ENCODE measurements at regions not wholly inside any gene's neighbourhood (a gene's known extent, or its start where the extent isn't known, plus 50 kb on each side); places are given as distances from the start of the nearest gene placed in this dataset.
A peak's percentile ranks its signal among the peaks of the same experiment; 100 is the strongest.

DNA sequence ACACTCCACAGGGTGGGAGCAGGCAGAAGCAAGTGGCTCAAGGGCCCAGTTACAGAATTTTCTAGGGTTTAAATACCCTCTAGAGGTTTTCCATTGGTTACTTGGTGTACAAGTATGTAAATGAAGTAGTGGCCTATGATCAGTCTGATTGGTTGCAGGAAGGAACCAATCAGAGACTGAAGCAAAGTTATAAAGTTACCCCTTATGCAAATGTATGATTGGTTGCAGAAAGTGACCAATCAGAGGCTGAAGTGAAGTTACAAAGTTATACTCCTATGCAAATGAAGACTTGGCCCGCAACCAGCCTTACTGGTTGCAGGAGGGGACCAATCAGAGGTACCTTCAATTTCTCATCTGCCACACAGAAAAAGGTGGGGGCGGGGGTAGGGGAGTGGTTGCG lies 154.6 kb downstream of the INO80D start:
- no peak overlapping the region for H3K4me3 Mint-ChIP-seq
- no peaks in the 10 kb centered on the region for H3K9me3 Mint-ChIP-seq
- peaks cover 21% of the 10 kb centered on the region for H3K4me1 Mint-ChIP-seq
- Histone ChIP-seq H4K20me1 (replicated peaks; ENCODE audit: insufficient read depth) (no peaks in the 10 kb centered on the region), H3K9me2 (ENCODE audit: insufficient read depth) (0 out of 2 replicates have a peak, but pooled peaks cover 8% of the 10 kb centered on the region), H3K27ac (ENCODE audit: low read depth) (no peak overlapping the region), H3K79me2 (replicated peaks; ENCODE audit: insufficient read depth) (no peaks in the 10 kb centered on the region), H3K27me3 (ENCODE audit: insufficient read depth) (peaks cover 8% of the 10 kb centered on the region), H3K36me3 (ENCODE audit: insufficient read depth) (no peaks in the 10 kb centered on the region), H2AFZ (no peak overlapping the region), H3K4me3 (no peak overlapping the region), H3K4me2 (no peak overlapping the region), H3K4me1 (ENCODE audit: insufficient read depth) (peaks cover 26% of the 10 kb centered on the region), H3F3A (replicated peaks; ENCODE audit: low read depth) (no peaks in the 10 kb centered on the region)
- no peak for DNase-seq (ENCODE audit: low spot score)
- ATAC-seq: no peak
- TF ChIP-seq EZH2phosphoT487 (IDR thresholded peaks at IDR 0.05; ENCODE audit: unreplicated experiment) (no peak), NANOG (IDR thresholded peaks at IDR 0.05; ENCODE audit: borderline replicate concordance) (no peak), JUNB (IDR thresholded peaks at IDR 0.05; ENCODE audit: unreplicated experiment) (no peak)
- TF ChIP-seq, protein P1, sequence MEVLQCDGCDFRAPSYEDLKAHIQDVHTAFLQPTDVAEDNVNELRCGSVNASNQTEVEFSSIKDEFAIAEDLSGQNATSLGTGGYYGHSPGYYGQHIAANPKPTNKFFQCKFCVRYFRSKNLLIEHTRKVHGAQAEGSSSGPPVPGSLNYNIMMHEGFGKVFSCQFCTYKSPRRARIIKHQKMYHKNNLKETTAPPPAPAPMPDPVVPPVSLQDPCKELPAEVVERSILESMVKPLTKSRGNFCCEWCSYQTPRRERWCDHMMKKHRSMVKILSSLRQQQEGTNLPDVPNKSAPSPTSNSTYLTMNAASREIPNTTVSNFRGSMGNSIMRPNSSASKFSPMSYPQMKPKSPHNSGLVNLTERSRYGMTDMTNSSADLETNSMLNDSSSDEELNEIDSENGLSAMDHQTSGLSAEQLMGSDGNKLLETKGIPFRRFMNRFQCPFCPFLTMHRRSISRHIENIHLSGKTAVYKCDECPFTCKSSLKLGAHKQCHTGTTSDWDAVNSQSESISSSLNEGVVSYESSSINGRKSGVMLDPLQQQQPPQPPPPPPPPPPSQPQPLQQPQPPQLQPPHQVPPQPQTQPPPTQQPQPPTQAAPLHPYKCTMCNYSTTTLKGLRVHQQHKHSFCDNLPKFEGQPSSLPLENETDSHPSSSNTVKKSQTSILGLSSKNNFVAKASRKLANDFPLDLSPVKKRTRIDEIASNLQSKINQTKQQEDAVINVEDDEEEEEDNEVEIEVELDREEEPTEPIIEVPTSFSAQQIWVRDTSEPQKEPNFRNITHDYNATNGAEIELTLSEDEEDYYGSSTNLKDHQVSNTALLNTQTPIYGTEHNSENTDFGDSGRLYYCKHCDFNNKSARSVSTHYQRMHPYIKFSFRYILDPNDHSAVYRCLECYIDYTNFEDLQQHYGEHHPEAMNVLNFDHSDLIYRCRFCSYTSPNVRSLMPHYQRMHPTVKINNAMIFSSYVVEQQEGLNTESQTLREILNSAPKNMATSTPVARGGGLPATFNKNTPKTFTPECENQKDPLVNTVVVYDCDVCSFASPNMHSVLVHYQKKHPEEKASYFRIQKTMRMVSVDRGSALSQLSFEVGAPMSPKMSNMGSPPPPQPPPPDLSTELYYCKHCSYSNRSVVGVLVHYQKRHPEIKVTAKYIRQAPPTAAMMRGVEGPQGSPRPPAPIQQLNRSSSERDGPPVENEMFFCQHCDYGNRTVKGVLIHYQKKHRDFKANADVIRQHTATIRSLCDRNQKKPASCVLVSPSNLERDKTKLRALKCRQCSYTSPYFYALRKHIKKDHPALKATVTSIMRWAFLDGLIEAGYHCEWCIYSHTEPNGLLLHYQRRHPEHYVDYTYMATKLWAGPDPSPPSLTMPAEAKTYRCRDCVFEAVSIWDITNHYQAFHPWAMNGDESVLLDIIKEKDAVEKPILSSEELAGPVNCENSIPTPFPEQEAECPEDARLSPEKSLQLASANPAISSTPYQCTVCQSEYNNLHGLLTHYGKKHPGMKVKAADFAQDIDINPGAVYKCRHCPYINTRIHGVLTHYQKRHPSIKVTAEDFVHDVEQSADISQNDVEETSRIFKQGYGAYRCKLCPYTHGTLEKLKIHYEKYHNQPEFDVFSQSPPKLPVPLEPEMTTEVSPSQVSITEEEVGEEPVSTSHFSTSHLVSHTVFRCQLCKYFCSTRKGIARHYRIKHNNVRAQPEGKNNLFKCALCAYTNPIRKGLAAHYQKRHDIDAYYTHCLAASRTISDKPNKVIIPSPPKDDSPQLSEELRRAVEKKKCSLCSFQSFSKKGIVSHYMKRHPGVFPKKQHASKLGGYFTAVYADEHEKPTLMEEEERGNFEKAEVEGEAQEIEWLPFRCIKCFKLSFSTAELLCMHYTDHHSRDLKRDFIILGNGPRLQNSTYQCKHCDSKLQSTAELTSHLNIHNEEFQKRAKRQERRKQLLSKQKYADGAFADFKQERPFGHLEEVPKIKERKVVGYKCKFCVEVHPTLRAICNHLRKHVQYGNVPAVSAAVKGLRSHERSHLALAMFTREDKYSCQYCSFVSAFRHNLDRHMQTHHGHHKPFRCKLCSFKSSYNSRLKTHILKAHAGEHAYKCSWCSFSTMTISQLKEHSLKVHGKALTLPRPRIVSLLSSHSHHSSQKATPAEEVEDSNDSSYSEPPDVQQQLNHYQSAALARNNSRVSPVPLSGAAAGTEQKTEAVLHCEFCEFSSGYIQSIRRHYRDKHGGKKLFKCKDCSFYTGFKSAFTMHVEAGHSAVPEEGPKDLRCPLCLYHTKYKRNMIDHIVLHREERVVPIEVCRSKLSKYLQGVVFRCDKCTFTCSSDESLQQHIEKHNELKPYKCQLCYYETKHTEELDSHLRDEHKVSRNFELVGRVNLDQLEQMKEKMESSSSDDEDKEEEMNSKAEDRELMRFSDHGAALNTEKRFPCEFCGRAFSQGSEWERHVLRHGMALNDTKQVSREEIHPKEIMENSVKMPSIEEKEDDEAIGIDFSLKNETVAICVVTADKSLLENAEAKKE (CRISPR knock-in tag; IDR thresholded peaks at IDR 0.05): no peak
- H3K27ac Mint-ChIP-seq: no peak overlapping the region
- H3K27me3 Mint-ChIP-seq (ENCODE audit: insufficient read depth, low read depth, poor library complexity): peaks cover 2% of the 10 kb centered on the region
- peaks cover 3% of the 10 kb centered on the region; the same call in 1 of the 3 replicates for H3K36me3 Mint-ChIP-seq (ENCODE audit: low read depth)

- no peak overlapping the region; the same call in 1 of the 2 replicates for H2AFZ ChIP-seq
- no peak for ATAC-seq
- H3K36me3 Mint-ChIP-seq (ENCODE audit: low read depth): peaks cover 3% of the 10 kb centered on the region; the same call in 1 of the 3 replicates
- TF ChIP-seq ZNF114 (CRISPR knock-in tag; IDR thresholded peaks at IDR 0.05): no peak
- TF ChIP-seq, protein P1 (CRISPR knock-in tag; IDR thresholded peaks at IDR 0.05): no peak
Observed at GRCh38 chr2:205930209-205930608, 155.8 kb downstream of the INO80D start.

More at GRCh38 chr2:205930209-205930608, 155.8 kb downstream of the INO80D start:
- H3K27ac ChIP-seq (ENCODE audit: low read depth): no peak overlapping the region; the same call in 1 of the 2 replicates
- H3K4me3 ChIP-seq: no peak overlapping the region
- H3K4me1 Mint-ChIP-seq: peaks cover 25% of the 10 kb centered on the region
- peaks cover 6% of the 10 kb centered on the region for H3K27me3 Mint-ChIP-seq (ENCODE audit: insufficient read depth, low read depth, poor library complexity)
- H3K4me1 ChIP-seq (ENCODE audit: insufficient read depth): peaks cover 26% of the 10 kb centered on the region
- peak overlapping the region; percentile 51; the same call in 1 of the 2 replicates for H3K27ac Mint-ChIP-seq
- peaks cover 18% of the 10 kb centered on the region for H3K27me3 ChIP-seq (ENCODE audit: insufficient read depth)
- 0 out of 3 replicates have a peak overlapping the region, but pooled peaks have one; percentile 18 for H3K4me3 Mint-ChIP-seq
- H3K79me2 ChIP-seq (replicated peaks; ENCODE audit: insufficient read depth): no peaks in the 10 kb centered on the region
- H4K20me1 ChIP-seq (replicated peaks; ENCODE audit: insufficient read depth): no peaks in the 10 kb centered on the region
- H3K4me2 ChIP-seq: peak overlapping the region; percentile 14
- H3K9me2 ChIP-seq (ENCODE audit: insufficient read depth): 0 out of 2 replicates have a peak, but pooled peaks cover 8% of the 10 kb centered on the region
- H3F3A ChIP-seq (replicated peaks; ENCODE audit: low read depth): 0 out of 2 replicates have a peak, but pooled peaks cover 4% of the 10 kb centered on the region
- peak; percentile 19 for DNase-seq (ENCODE audit: low spot score)
- no peaks in the 10 kb centered on the region for H3K36me3 ChIP-seq (ENCODE audit: insufficient read depth)
- no peaks in the 10 kb centered on the region for H3K9me3 Mint-ChIP-seq

All from GM23338 (cell line).